ENCODE measurements at regions not wholly inside any gene's neighbourhood (a gene's known extent, or its start where the extent isn't known, plus 50 kb on each side); places are given as distances from the start of the nearest gene placed in this dataset.

- no peaks in the 10 kb centered on the region for H3K9me2 ChIP-seq (ENCODE audit: insufficient read depth)
- ChIA-PET CTCF (no interaction called here), POLR2A (no interaction called here), RAD21 (ENCODE audit: low non-redundant PET in 1 of 2, low total read pairs in 2 of 2, uncharacterized antibody in 2 of 2, unreplicated experiment in 2 of 2) (interaction anchor here in 1 of 2 experiments (0.6 kb wide), 1 partner anchor 18 kb away, joined by 6 read pairs; no protein-coding TSS in a partner anchor)
- no peaks in the 10 kb centered on the region for H4K20me1 ChIP-seq (ENCODE audit: insufficient read depth)
- no peak overlapping the region for H3K9ac ChIP-seq (ENCODE audit: low read length)
- no peak overlapping the region for H3K27ac ChIP-seq (ENCODE audit: low read depth, low read length)
- H3K4me3 ChIP-seq (replicated peaks in 1 of 2; ENCODE audit: low read depth in 1 of 2, low read length in 2 of 2): no peak overlapping the region
- no TSS peak for BruUV-seq (replicated peaks)
- H3K36me3 ChIP-seq (ENCODE audit: control insufficient read depth in 1 of 2, insufficient read depth in 2 of 2, low read length in 2 of 2): no peaks in the 10 kb centered on the region
- no peaks in the 10 kb centered on the region for H3K27me3 ChIP-seq (ENCODE audit: insufficient read depth, low read length)
- TF ChIP-seq ELF1 (IDR thresholded peaks at IDR 0.05; ENCODE audit: borderline replicate concordance, low read depth) (no peak), TCF7L2 (IDR thresholded peaks at IDR 0.05; ENCODE audit: borderline replicate concordance, extremely low read depth, insufficient read depth, insufficient read length) (no peak), FOSL1 (IDR thresholded peaks at IDR 0.05; ENCODE audit: low read depth) (no peak), EGR1 (IDR thresholded peaks at IDR 0.05; ENCODE audit: low read depth) (no peak), POLR2A (IDR thresholded peaks at IDR 0.05; ENCODE audit: borderline replicate concordance, extremely low read depth, insufficient read depth, insufficient read length) (no peak), POLR2AphosphoS5 (IDR thresholded peaks at IDR 0.05; ENCODE audit: low read depth, low read length) (no peak), EZH2 (IDR thresholded peaks at IDR 0.05) (no peak), ATF3 (IDR thresholded peaks at IDR 0.05) (no peak), SP1 (IDR thresholded peaks at IDR 0.05; ENCODE audit: low read depth) (no peak), RAD21 (IDR thresholded peaks at IDR 0.05; ENCODE audit: low read depth) (no peak), SIN3A (IDR thresholded peaks at IDR 0.05; ENCODE audit: low read depth) (no peak)
- TF ChIP-seq, protein P1, sequence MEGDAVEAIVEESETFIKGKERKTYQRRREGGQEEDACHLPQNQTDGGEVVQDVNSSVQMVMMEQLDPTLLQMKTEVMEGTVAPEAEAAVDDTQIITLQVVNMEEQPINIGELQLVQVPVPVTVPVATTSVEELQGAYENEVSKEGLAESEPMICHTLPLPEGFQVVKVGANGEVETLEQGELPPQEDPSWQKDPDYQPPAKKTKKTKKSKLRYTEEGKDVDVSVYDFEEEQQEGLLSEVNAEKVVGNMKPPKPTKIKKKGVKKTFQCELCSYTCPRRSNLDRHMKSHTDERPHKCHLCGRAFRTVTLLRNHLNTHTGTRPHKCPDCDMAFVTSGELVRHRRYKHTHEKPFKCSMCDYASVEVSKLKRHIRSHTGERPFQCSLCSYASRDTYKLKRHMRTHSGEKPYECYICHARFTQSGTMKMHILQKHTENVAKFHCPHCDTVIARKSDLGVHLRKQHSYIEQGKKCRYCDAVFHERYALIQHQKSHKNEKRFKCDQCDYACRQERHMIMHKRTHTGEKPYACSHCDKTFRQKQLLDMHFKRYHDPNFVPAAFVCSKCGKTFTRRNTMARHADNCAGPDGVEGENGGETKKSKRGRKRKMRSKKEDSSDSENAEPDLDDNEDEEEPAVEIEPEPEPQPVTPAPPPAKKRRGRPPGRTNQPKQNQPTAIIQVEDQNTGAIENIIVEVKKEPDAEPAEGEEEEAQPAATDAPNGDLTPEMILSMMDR (IDR thresholded peaks at IDR 0.05 in 2 of 3, conservative IDR thresholded peaks at IDR 0.05 in 1 of 3; ENCODE audit: borderline replicate concordance in 1 of 3, insufficient read depth in 1 of 3, low read depth in 2 of 3, low read length in 2 of 3): no peak
- TF ChIP-seq, protein P2, sequence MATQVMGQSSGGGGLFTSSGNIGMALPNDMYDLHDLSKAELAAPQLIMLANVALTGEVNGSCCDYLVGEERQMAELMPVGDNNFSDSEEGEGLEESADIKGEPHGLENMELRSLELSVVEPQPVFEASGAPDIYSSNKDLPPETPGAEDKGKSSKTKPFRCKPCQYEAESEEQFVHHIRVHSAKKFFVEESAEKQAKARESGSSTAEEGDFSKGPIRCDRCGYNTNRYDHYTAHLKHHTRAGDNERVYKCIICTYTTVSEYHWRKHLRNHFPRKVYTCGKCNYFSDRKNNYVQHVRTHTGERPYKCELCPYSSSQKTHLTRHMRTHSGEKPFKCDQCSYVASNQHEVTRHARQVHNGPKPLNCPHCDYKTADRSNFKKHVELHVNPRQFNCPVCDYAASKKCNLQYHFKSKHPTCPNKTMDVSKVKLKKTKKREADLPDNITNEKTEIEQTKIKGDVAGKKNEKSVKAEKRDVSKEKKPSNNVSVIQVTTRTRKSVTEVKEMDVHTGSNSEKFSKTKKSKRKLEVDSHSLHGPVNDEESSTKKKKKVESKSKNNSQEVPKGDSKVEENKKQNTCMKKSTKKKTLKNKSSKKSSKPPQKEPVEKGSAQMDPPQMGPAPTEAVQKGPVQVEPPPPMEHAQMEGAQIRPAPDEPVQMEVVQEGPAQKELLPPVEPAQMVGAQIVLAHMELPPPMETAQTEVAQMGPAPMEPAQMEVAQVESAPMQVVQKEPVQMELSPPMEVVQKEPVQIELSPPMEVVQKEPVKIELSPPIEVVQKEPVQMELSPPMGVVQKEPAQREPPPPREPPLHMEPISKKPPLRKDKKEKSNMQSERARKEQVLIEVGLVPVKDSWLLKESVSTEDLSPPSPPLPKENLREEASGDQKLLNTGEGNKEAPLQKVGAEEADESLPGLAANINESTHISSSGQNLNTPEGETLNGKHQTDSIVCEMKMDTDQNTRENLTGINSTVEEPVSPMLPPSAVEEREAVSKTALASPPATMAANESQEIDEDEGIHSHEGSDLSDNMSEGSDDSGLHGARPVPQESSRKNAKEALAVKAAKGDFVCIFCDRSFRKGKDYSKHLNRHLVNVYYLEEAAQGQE (IDR thresholded peaks at IDR 0.05; ENCODE audit: low read depth): no peak
- TF ChIP-seq, protein P3, sequence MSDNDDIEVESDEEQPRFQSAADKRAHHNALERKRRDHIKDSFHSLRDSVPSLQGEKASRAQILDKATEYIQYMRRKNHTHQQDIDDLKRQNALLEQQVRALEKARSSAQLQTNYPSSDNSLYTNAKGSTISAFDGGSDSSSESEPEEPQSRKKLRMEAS (IDR thresholded peaks at IDR 0.05): no peak
- ATAC-seq (no peak), DNase-seq (ENCODE audit: low read depth, low spot score) (no peak)
- H3K4me2 ChIP-seq (ENCODE audit: low read length): no peak overlapping the region
- H3K79me2 ChIP-seq (ENCODE audit: insufficient read depth, low read length): no peaks in the 10 kb centered on the region
- peaks cover 0 to 7% of the 10 kb centered on the region in 2 experiments; a peak in 1 of 4 replicates for H3K4me1 ChIP-seq (ENCODE audit: control insufficient read depth in 1 of 2, insufficient read depth in 2 of 2, low read length in 2 of 2)
- H3K9me3 ChIP-seq (ENCODE audit: control insufficient read depth in 1 of 2, insufficient read depth in 1 of 2, low read depth in 1 of 2, low read length in 2 of 2): no peaks in the 10 kb centered on the region
- intact Hi-C loops (cut with micrococcal nuclease): no loop called here
- no peak overlapping the region for H2AFZ ChIP-seq (ENCODE audit: low read depth, low read length, poor library complexity, severe bottlenecking)
Observed at GRCh38 chr1:178633056-178633455, 92.0 kb upstream of the RALGPS2 start.
